ENCODE measurements at regions not wholly inside any gene's neighbourhood (a gene's known extent, or its start where the extent isn't known, plus 50 kb on each side); places are given as distances from the start of the nearest gene placed in this dataset.

DNA sequence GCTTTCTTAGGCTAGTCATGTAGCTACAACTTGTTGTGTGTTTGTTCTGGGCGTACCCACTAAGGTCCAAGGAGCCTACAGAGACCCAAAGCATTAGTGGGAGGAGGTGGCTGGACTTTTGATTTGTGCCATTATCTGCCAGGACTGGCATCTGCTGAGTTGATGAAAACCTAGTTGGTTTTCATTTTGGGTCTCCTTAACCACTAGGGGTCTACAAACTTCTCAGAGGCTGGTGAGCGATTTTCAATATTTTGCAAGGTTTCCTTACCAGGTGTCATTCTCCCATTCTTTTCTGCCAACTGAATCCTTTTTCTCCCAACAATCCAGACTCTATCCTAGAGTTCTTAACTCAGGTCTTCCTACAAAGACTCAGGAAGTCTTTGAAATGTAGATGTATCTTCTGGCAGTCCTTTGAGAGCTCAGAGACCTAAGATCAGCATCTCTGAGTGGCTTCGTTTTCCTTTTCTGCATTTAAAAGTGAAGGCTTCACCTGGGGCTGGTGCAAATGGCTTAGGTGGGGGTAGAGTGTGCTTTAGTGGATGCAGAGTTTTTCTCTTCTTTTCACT is 150.0 kb upstream of the RMST start:
- TF ChIP-seq ZNF70 (CRISPR knock-in tag; IDR thresholded peaks at IDR 0.05): no peak
- no peak for TF ChIP-seq PPARA (CRISPR knock-in tag; IDR thresholded peaks at IDR 0.05; ENCODE audit: borderline replicate concordance)
- no peak for TF ChIP-seq RARB (CRISPR knock-in tag; IDR thresholded peaks at IDR 0.05)
- TF ChIP-seq PATZ1 (CRISPR knock-in tag; IDR thresholded peaks at IDR 0.05; ENCODE audit: borderline replicate concordance): no peak
- no peak for TF ChIP-seq ZFP3 (CRISPR knock-in tag; IDR thresholded peaks at IDR 0.05)
- TF ChIP-seq ESRRG (CRISPR knock-in tag; IDR thresholded peaks at IDR 0.05): no peak
- TF ChIP-seq ZNF8 (CRISPR knock-in tag; IDR thresholded peaks at IDR 0.05): no peak

Data from SK-N-SH treated with all-trans-retinoic acid at 6 μM for 48 hours (cell line).